ENCODE measurements at regions not wholly inside any gene's neighbourhood (a gene's known extent, or its start where the extent isn't known, plus 50 kb on each side); places are given as distances from the start of the nearest gene placed in this dataset.
"Not testable (repeated sequence)": the region's sequence is repeated elsewhere in the genome, so short reads cannot be mapped to it uniquely, and the experiment has no call there.

DNA sequence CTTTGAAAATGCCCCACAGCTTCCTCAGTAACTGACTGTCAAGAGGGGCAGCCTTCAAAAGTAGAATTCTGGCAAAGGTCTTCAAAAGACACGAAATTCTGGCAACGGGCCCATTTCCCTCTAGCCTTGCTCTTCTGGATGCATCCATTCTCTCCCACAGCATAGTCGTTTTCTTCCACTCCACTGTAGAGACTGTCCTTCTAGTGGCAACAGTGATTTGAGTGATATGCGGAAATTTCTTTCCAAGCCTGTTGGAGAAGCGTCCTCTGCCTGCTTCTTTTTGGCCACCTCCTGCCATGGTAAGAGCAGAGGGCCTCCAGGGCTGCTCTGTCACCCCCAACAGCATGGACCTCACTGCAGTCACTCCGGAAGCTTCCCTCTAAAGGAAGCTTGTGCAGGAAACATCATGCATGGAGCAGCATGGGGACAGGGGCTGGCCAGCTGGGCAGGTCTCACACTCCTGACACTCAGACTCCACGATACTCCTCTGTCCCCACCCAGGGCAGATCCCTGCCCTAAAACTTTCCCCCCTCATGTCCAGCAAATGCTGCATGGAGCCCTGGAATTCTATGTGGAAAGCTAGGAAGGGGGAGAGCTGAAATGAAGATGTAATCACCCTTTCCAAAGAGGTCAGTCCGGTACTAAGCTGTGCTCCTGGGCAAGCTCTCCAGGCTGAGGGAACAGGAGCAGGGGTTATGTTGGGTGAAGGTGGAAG lies 1505.7 kb upstream of the TPTE start:
- not testable (repeated sequence) for TF ChIP-seq CTCF (IDR thresholded peaks at IDR 0.05); FOXM1 (IDR thresholded peaks at IDR 0.05; ENCODE audit: low read depth); RAD21 (IDR thresholded peaks at IDR 0.05; ENCODE audit: low read length); CHD2 (IDR thresholded peaks at IDR 0.05; ENCODE audit: low read length, partially characterized antibody); POLR2AphosphoS5 (IDR thresholded peaks at IDR 0.05; ENCODE audit: low read depth, low read length); SMC3 (IDR thresholded peaks at IDR 0.05; ENCODE audit: low read depth, low read length); FOSL2 (IDR thresholded peaks at IDR 0.05; ENCODE audit: borderline replicate concordance, low read depth); RFX5 (IDR thresholded peaks at IDR 0.05; ENCODE audit: low read length); SIN3A (IDR thresholded peaks at IDR 0.05; ENCODE audit: borderline replicate concordance, low read depth, low read length); YY1 (IDR thresholded peaks at IDR 0.05; ENCODE audit: low read depth); MAX (IDR thresholded peaks at IDR 0.05; ENCODE audit: low read depth); MXI1 (IDR thresholded peaks at IDR 0.05; ENCODE audit: low read depth, low read length); TCF12 (IDR thresholded peaks at IDR 0.05); EP300 (IDR thresholded peaks at IDR 0.05; ENCODE audit: borderline replicate concordance in 1 of 2, low read depth in 1 of 2, low read length in 1 of 2)

Data from SK-N-SH (cell line).